Gastrocnemius medialis (tissue), 4 donors: ENCODE measurements at regions not wholly inside any gene's neighbourhood (a gene's known extent, or its start where the extent isn't known, plus 50 kb on each side); places are given as distances from the start of the nearest gene placed in this dataset.

ENCODE experiments used
- ATAC-seq, 2 donors: fragments of 150-250 bp; one replicate each; pipeline ENCODE4 v1.9.1; 2016
- DNase-seq, 2 donors: peaks; one replicate each; pipeline ENCODE4 v3.0.0-alpha.2; 2019
- H3K27ac ChIP-seq, 4 donors: fragments of 200-600 bp; sonication (generic); 1 replicate in 1 of 4; 2 replicates in 3 of 4; pipeline ENCODE4 v1.5.1; 2016 to 2018; ENCODE audit warnings: mild to moderate bottlenecking in 2 of 4, moderate library complexity in 1 of 4
- H3K27me3 ChIP-seq, 3 donors: fragments of 200-600 bp; sonication (generic) in 2 of 3; 1 replicate in 1 of 3; 2 replicates in 2 of 3; pipeline versions ENCODE4 v1.5.1 to v1.6.0; 2016 to 2019; ENCODE audit warnings: mild to moderate bottlenecking in 1 of 3, moderate library complexity in 1 of 3
- H3K36me3 ChIP-seq, 2 donors: fragments of 200-600 bp; sonication (generic) in 1 of 2; one replicate each; pipeline ENCODE4 v1.5.1; 2017 to 2018
- H3K4me1 ChIP-seq, 2 donors: fragments of 200-600 bp; sonication (generic) in 1 of 2; one replicate each; pipeline ENCODE4 v1.5.1; 2016 to 2017; ENCODE audit warnings: mild to moderate bottlenecking in 2 of 2
- H3K4me3 ChIP-seq, 4 donors: fragments of 200-600 bp; sonication (generic) in 3 of 4; 1 replicate in 1 of 4; 2 replicates in 3 of 4; pipeline ENCODE4 v1.5.1; 2016 to 2019; ENCODE audit warnings: mild to moderate bottlenecking in 2 of 4
- H3K9me3 ChIP-seq, 3 donors: fragments of 200-600 bp; sonication (generic) in 2 of 3; 1 replicate in 1 of 3; 2 replicates in 2 of 3; pipeline ENCODE4 v1.5.1; 2016 to 2019
- POLR2A ChIP-seq, 2 donors: fragments of 450-650 bp; IDR thresholded peaks; one replicate each; pipeline ENCODE4 v1.6.1; 2017; ENCODE audit warnings: antibody characterized with exemption in 2 of 2, mild to moderate bottlenecking in 2 of 2, moderate library complexity in 2 of 2
- in situ Hi-C, 4 donors: fragments of 200-750 bp; cut with MboI; loops; one replicate each; pipeline versions ENCODE4 v1.15.0 to v1.8.0; 2017; ENCODE audit warnings: low sequenced_read_pairs in 4 of 4
- intact Hi-C: fragments of 100-400 bp; cut with DNase I; formaldehyde crosslinking; loops from one replicate; pipeline ENCODE4 v1.15.1; 2023; ENCODE audit warnings: low total_unique reads
- TF ChIP-seq, protein P1 (sequence below), 5 experiments: fragments of 450-650 bp in 3 of 5; fragments of 200-600 bp in 2 of 5; sonication (generic) in 2 of 5; IDR thresholded peaks in 4 of 5; conservative IDR thresholded peaks in 1 of 5; 1 replicate in 4 of 5; 2 replicates in 1 of 5; pipeline ENCODE4 v1.5.1; 2016 to 2019; ENCODE audit warnings: antibody characterized with exemption in 5 of 5, mild to moderate bottlenecking in 3 of 5, moderate library complexity in 3 of 5

- in situ Hi-C loops = no loop called here
- no peaks in the 10 kb centered on the region for H3K36me3 ChIP-seq
- no peak for DNase-seq
- no peak for ATAC-seq
- no peaks in the 10 kb centered on the region for H3K4me1 ChIP-seq
- no peaks in the 10 kb centered on the region for H3K9me3 ChIP-seq
- H3K4me3 ChIP-seq = no peak overlapping the region
- TF ChIP-seq POLR2A (IDR thresholded peaks at IDR 0.05) = no peak
- TF ChIP-seq, protein P1, sequence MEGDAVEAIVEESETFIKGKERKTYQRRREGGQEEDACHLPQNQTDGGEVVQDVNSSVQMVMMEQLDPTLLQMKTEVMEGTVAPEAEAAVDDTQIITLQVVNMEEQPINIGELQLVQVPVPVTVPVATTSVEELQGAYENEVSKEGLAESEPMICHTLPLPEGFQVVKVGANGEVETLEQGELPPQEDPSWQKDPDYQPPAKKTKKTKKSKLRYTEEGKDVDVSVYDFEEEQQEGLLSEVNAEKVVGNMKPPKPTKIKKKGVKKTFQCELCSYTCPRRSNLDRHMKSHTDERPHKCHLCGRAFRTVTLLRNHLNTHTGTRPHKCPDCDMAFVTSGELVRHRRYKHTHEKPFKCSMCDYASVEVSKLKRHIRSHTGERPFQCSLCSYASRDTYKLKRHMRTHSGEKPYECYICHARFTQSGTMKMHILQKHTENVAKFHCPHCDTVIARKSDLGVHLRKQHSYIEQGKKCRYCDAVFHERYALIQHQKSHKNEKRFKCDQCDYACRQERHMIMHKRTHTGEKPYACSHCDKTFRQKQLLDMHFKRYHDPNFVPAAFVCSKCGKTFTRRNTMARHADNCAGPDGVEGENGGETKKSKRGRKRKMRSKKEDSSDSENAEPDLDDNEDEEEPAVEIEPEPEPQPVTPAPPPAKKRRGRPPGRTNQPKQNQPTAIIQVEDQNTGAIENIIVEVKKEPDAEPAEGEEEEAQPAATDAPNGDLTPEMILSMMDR (IDR thresholded peaks at IDR 0.05 in 4 of 5, conservative IDR thresholded peaks at IDR 0.05 in 1 of 5) = no peak
- intact Hi-C loops = no loop called here
- no peak overlapping the region for H3K27ac ChIP-seq
- H3K27me3 ChIP-seq = no peaks in the 10 kb centered on the region
Observed at GRCh38 chr1:189432753-189433152, 1044.9 kb downstream of the BRINP3 start.

DNA sequence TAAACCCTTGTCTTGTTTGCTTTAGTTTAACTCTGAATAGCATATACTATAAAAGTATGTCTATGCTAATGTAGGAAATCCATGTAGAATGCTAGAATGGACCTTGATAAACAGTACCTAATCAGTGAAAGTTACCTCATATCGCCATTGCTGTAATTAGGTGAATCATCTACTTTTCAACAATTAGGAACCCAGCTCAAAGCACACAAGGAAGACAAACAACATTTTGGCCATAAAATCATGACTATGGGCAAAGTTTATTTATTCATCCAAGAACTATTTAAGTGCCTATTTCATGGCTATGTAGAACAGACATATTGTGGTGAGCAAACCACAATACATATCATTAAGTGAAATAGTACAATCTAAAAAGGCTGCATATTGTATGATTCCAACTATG is 1043.2 kb downstream of the BRINP3 start:
- Histone ChIP-seq H3K4me3 (no peak overlapping the region), H3K27me3 (no peaks in the 10 kb centered on the region), H3K9me3 (no peaks in the 10 kb centered on the region), H3K27ac (no peak overlapping the region), H3K36me3 (no peaks in the 10 kb centered on the region), H3K4me1 (no peaks in the 10 kb centered on the region)
- intact Hi-C loops (no loop called here), in situ Hi-C loops (no loop called here)
- TF ChIP-seq, protein P1 (IDR thresholded peaks at IDR 0.05 in 4 of 5, conservative IDR thresholded peaks at IDR 0.05 in 1 of 5) = no peak
- TF ChIP-seq POLR2A (IDR thresholded peaks at IDR 0.05) = no peak
- ATAC-seq = no peak
- no peak for DNase-seq

DNA sequence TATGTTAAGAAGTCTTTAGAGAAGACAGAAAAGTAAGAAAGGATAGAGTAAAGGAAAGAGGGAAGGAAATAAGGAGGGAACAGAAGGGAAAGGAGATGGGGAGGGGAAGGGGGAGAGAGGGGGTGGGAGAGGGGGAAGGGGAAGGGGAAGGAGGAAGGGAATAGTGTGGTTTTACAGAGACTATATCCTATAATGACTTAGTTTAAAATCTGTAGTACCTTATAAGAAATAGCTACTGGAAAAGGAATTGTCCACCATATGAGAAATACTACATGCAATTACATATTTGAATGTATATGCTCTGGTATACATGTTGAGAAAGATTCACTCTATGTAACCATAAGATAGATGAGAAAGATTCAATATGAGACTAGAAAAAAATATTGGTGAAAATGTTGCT is 1042.3 kb downstream of the BRINP3 start:
- Histone ChIP-seq H3K4me3 (no peak overlapping the region), H3K36me3 (no peaks in the 10 kb centered on the region), H3K27me3 (no peaks in the 10 kb centered on the region), H3K9me3 (no peaks in the 10 kb centered on the region), H3K27ac (no peak overlapping the region), H3K4me1 (no peaks in the 10 kb centered on the region)
- TF ChIP-seq, protein P1 (IDR thresholded peaks at IDR 0.05 in 4 of 5, conservative IDR thresholded peaks at IDR 0.05 in 1 of 5) = no peak
- TF ChIP-seq POLR2A (IDR thresholded peaks at IDR 0.05) = no peak
- DNase-seq (no peak), ATAC-seq (no peak)
- intact Hi-C loops (no loop called here), in situ Hi-C loops (no loop called here)

GRCh38 chr1:189438808-189439207 is 1038.9 kb downstream of the BRINP3 start:
- Histone ChIP-seq H3K27me3 (no peaks in the 10 kb centered on the region), H3K9me3 (no peaks in the 10 kb centered on the region), H3K36me3 (no peaks in the 10 kb centered on the region), H3K4me3 (no peak overlapping the region), H3K27ac (no peak overlapping the region), H3K4me1 (no peaks in the 10 kb centered on the region)
- DNase-seq = no peak
- in situ Hi-C loops = no loop called here
- intact Hi-C loops = no loop called here
- ATAC-seq = no peak
- TF ChIP-seq, protein P1 (IDR thresholded peaks at IDR 0.05 in 4 of 5, conservative IDR thresholded peaks at IDR 0.05 in 1 of 5) = no peak
- no peak for TF ChIP-seq POLR2A (IDR thresholded peaks at IDR 0.05)

DNA sequence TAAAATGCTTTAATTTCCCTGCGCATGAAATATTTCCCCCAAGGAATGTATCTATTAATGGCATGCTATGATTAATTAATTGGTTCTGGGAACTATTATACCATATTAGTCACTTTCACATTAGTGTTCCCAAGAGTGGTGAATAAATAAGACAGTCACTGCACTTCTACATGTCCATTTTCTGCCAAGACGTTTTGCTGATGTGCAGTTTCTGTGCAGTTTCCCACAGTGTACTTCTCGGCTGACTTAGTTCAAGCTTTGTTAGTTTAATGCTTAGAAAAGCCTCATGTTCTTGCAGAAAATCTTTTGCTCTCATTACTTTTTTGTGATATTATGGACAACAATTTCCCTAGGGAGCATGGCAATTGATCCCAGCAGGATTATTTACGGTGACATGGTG is 1014.5 kb downstream of the BRINP3 start:
- Histone ChIP-seq H3K4me1 (no peaks in the 10 kb centered on the region), H3K4me3 (no peak overlapping the region), H3K36me3 (no peaks in the 10 kb centered on the region), H3K9me3 (no peaks in the 10 kb centered on the region), H3K27me3 (no peaks in the 10 kb centered on the region), H3K27ac (no peak overlapping the region)
- in situ Hi-C loops (no loop called here), intact Hi-C loops (no loop called here)
- no peak for DNase-seq
- ATAC-seq = no peak
- TF ChIP-seq, protein P1 (IDR thresholded peaks at IDR 0.05 in 4 of 5, conservative IDR thresholded peaks at IDR 0.05 in 1 of 5) = no peak
- TF ChIP-seq POLR2A (IDR thresholded peaks at IDR 0.05) = no peak
